ENCODE measurements at regions not wholly inside any gene's neighbourhood (a gene's known extent, or its start where the extent isn't known, plus 50 kb on each side); places are given as distances from the start of the nearest gene placed in this dataset.

- no peak overlapping the region for H3K27ac ChIP-seq (ENCODE audit: extremely low read length, insufficient read depth, low read length)
- WGBS (ENCODE audit: low lambda C conversion rate) = 7% methylated on average over 4 of the region's 4 CpGs
- no peak overlapping the region for H3K4me2 ChIP-seq (ENCODE audit: low read depth, low read length)
- no peak overlapping the region for H2AFZ ChIP-seq (ENCODE audit: low read length)
- CTCF ChIA-PET (ENCODE audit: low intra/inter-chr PET ratio, low total read pairs) = no interaction called here
- no peak overlapping the region for H3K9ac ChIP-seq (ENCODE audit: insufficient read depth, low read depth, low read length)
- no peak for ATAC-seq
- H3K4me1 ChIP-seq (ENCODE audit: insufficient read depth, low read length) = no peaks in the 10 kb centered on the region
- no TSS peak for BruUV-seq (replicated peaks)
- POLR2A ChIA-PET = no interaction called here
- H4K20me1 ChIP-seq (ENCODE audit: insufficient read depth, low read length) = no peaks in the 10 kb centered on the region
- in situ Hi-C loops (cut with HindIII; ENCODE audit: extremely low pct_ligation_motif_present, low pct_unique_long_range_greater_than_20kb) (no loop called here), intact Hi-C loops (cut with micrococcal nuclease; ENCODE audit: unreplicated experiment) (no loop called here)
- no peak for TF ChIP-seq ZNF777 (CRISPR knock-in tag; IDR thresholded peaks at IDR 0.05)
- TF ChIP-seq, protein P1, sequence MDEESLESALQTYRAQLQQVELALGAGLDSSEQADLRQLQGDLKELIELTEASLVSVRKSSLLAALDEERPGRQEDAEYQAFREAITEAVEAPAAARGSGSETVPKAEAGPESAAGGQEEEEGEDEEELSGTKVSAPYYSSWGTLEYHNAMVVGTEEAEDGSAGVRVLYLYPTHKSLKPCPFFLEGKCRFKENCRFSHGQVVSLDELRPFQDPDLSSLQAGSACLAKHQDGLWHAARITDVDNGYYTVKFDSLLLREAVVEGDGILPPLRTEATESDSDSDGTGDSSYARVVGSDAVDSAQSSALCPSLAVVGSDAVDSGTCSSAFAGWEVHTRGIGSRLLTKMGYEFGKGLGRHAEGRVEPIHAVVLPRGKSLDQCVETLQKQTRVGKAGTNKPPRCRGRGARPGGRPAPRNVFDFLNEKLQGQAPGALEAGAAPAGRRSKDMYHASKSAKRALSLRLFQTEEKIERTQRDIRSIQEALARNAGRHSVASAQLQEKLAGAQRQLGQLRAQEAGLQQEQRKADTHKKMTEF (CRISPR knock-in tag; IDR thresholded peaks at IDR 0.05) = no peak
- TF ChIP-seq KMT2B (CRISPR knock-in tag; IDR thresholded peaks at IDR 0.05) = no peak
- H3K4me3 ChIP-seq (replicated peaks in 1 of 3; ENCODE audit: insufficient read depth in 1 of 3, low read depth in 2 of 3, low read length in 3 of 3) = no peak overlapping the region
- no peaks in the 10 kb centered on the region for H3K27me3 ChIP-seq (ENCODE audit: control insufficient read depth in 1 of 2, insufficient read depth in 2 of 2, low read length in 2 of 2)
- no peak for FAIRE-seq
- DNase-seq (ENCODE audit: low spot score) = no peak
- peaks cover 95% of the 10 kb centered on the region for H3K9me3 ChIP-seq (ENCODE audit: low read length)
- no peaks in the 10 kb centered on the region for H3K36me3 ChIP-seq (replicated peaks in 1 of 2; ENCODE audit: control insufficient read depth in 1 of 2, insufficient read depth in 2 of 2, low read length in 2 of 2)
- H3K79me2 ChIP-seq (ENCODE audit: insufficient read depth, low read length) = no peaks in the 10 kb centered on the region
These were observed 414.4 kb upstream of the LRRC3B start for GRCh38 chr3:26208201-26208600.

DNA sequence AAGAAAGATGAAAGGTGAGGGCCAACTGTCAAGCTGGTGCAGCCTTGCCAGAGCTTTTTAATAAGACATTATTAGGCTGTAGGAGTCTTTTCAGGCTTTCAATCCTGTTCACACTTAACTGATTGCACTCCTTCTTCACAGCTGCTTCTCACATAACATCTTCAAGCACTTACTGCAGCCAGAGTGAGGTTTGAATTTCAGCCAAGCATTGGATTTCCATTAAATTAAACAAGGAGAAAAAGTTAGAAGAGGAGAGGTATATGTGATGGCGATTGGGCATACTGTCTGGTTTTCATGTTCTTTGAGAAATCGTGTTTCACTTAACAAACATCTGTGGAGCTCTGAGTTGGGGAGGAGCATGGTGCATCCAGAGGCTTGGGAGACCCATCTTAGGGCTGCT lies 392.8 kb upstream of the LRRC3B start:
- ChIA-PET CTCF (ENCODE audit: low intra/inter-chr PET ratio, low total read pairs) (no interaction called here), POLR2A (no interaction called here)
- intact Hi-C loops (cut with micrococcal nuclease; ENCODE audit: unreplicated experiment) = no loop called here
- no peak overlapping the region for H3K9ac ChIP-seq (ENCODE audit: insufficient read depth, low read depth, low read length)
- no peak for TF ChIP-seq ZNF7 (CRISPR knock-in tag; IDR thresholded peaks at IDR 0.05)
- no peak for TF ChIP-seq KDM4B (CRISPR knock-in tag; IDR thresholded peaks at IDR 0.05)
- TF ChIP-seq ZNF207 (IDR thresholded peaks at IDR 0.05; ENCODE audit: borderline replicate concordance) = no peak
- TF ChIP-seq, protein P2, sequence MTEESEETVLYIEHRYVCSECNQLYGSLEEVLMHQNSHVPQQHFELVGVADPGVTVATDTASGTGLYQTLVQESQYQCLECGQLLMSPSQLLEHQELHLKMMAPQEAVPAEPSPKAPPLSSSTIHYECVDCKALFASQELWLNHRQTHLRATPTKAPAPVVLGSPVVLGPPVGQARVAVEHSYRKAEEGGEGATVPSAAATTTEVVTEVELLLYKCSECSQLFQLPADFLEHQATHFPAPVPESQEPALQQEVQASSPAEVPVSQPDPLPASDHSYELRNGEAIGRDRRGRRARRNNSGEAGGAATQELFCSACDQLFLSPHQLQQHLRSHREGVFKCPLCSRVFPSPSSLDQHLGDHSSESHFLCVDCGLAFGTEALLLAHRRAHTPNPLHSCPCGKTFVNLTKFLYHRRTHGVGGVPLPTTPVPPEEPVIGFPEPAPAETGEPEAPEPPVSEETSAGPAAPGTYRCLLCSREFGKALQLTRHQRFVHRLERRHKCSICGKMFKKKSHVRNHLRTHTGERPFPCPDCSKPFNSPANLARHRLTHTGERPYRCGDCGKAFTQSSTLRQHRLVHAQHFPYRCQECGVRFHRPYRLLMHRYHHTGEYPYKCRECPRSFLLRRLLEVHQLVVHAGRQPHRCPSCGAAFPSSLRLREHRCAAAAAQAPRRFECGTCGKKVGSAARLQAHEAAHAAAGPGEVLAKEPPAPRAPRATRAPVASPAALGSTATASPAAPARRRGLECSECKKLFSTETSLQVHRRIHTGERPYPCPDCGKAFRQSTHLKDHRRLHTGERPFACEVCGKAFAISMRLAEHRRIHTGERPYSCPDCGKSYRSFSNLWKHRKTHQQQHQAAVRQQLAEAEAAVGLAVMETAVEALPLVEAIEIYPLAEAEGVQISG (CRISPR knock-in tag; IDR thresholded peaks at IDR 0.05) = no peak
- no peak for TF ChIP-seq ZBTB49 (CRISPR knock-in tag; IDR thresholded peaks at IDR 0.05; ENCODE audit: borderline replicate concordance)
- TF ChIP-seq ZNF160 (CRISPR knock-in tag; IDR thresholded peaks at IDR 0.05) = no peak
- no peak overlapping the region for H3K27ac ChIP-seq (ENCODE audit: extremely low read length, insufficient read depth, low read length)
- H3K4me3 ChIP-seq (replicated peaks in 1 of 3; ENCODE audit: insufficient read depth in 1 of 3, low read depth in 2 of 3, low read length in 3 of 3) = no peak overlapping the region
- DNase-seq (ENCODE audit: low spot score) = no peak
- H3K27me3 ChIP-seq (ENCODE audit: control insufficient read depth in 1 of 2, insufficient read depth in 2 of 2, low read length in 2 of 2) = no peaks in the 10 kb centered on the region
- 2% methylated on average over 2 of the region's 2 CpGs for WGBS (ENCODE audit: low lambda C conversion rate)
- no peak for FAIRE-seq
- H3K9me3 ChIP-seq (ENCODE audit: low read length) = peaks cover 88% of the 10 kb centered on the region
- no TSS peak for BruUV-seq (replicated peaks)
- no peaks in the 10 kb centered on the region for H3K4me1 ChIP-seq (ENCODE audit: insufficient read depth, low read length)
- ATAC-seq = no peak
- no peak overlapping the region for H3K4me2 ChIP-seq (ENCODE audit: low read depth, low read length)
- H3K79me2 ChIP-seq (ENCODE audit: insufficient read depth, low read length) = no peaks in the 10 kb centered on the region
- in situ Hi-C loops (cut with HindIII; ENCODE audit: extremely low pct_ligation_motif_present, low pct_unique_long_range_greater_than_20kb) = no loop called here
- no peak overlapping the region for H2AFZ ChIP-seq (ENCODE audit: low read length)
- H3K36me3 ChIP-seq (replicated peaks in 1 of 2; ENCODE audit: control insufficient read depth in 1 of 2, insufficient read depth in 2 of 2, low read length in 2 of 2) = no peaks in the 10 kb centered on the region
- no peaks in the 10 kb centered on the region for H4K20me1 ChIP-seq (ENCODE audit: insufficient read depth, low read length)

All from HepG2 (cell line).